ENCODE measurements at regions not wholly inside any gene's neighbourhood (a gene's known extent, or its start where the extent isn't known, plus 50 kb on each side); places are given as distances from the start of the nearest gene placed in this dataset.

GRCh38 chr9:14485366-14485765 is 171.4 kb upstream of the NFIB start:
- no peak for FAIRE-seq
- CTCF ChIA-PET = no interaction called here

DNA sequence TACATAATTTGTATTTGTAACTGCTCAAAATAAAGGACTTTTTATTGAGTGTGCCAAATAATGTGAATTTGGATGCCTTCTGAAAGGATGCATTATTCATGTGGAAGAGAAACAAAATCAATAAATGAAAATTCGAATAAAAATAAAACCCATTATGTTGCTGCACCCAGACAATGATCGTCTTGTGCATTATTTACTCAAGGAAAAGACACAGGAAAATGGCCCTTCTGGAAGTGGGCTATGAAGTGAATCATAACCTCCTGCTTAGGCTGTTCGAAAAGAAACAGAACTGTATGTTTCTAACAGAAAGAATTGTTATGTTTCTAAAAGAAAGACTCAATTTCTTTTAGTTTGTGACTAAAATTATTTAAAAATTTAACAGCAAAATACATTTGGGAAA is 168.9 kb upstream of the NFIB start:
- Histone ChIP-seq H3K27ac (ENCODE audit: insufficient read depth, low read depth, low read length) (peak overlapping the region; percentile 27), H3K9me3 (replicated peaks; ENCODE audit: control insufficient read depth, insufficient read depth, low read length) (no peaks in the 10 kb centered on the region), H4K20me1 (replicated peaks; ENCODE audit: control insufficient read depth, extremely low read depth, insufficient read depth, low read length) (no peaks in the 10 kb centered on the region), H3K9me1 (replicated peaks; ENCODE audit: control insufficient read depth, extremely low read depth, insufficient read depth, low read length) (no peaks in the 10 kb centered on the region), H3K9ac (replicated peaks; ENCODE audit: extremely low read depth, insufficient read depth, low read length) (no peak overlapping the region), H2AFZ (ENCODE audit: low read depth, low read length) (peak overlapping the region; percentile 35), H3K36me3 (ENCODE audit: control insufficient read depth in 2 of 2, extremely low read depth in 1 of 2, insufficient read depth in 2 of 2, low read length in 2 of 2) (no peaks in the 10 kb centered on the region), H3K4me1 (ENCODE audit: control insufficient read depth, extremely low read depth, insufficient read depth, low read length) (peaks cover 22% of the 10 kb centered on the region), H3K4me2 (ENCODE audit: insufficient read depth, low read length) (peak overlapping the region; percentile 82), H3K4me3 (replicated peaks in 1 of 3; ENCODE audit: insufficient read depth in 1 of 3, low read depth in 1 of 3, low read length in 3 of 3) (peak overlapping the region in 1 of 3 experiments; percentile 22), H3K79me2 (ENCODE audit: control insufficient read depth, insufficient read depth, low read length) (no peaks in the 10 kb centered on the region), H3K27me3 (ENCODE audit: control insufficient read depth in 2 of 2, insufficient read depth in 2 of 2, low read length in 2 of 2) (no peaks in the 10 kb centered on the region)
- no peak for TF ChIP-seq POLR2AphosphoS5 (IDR thresholded peaks at IDR 0.05; ENCODE audit: insufficient read depth, low read depth, low read length)
- TF ChIP-seq FOS (IDR thresholded peaks at IDR 0.05; ENCODE audit: borderline replicate concordance, insufficient read depth, low read length) = peak; percentile 64
- DNase-seq (ENCODE audit: low read depth, low spot score) (peak; percentile 50), FAIRE-seq (peak; percentile 82)
- intact Hi-C loops (cut with micrococcal nuclease) (no loop called here), dilution Hi-C loops (cut with MboI; ENCODE audit: extremely low pct_ligation_motif_present, low sequenced_read_pairs) (no loop called here)
- ChIA-PET POLR2A (no interaction called here), CTCF (no interaction called here)
- no TSS peak for BruUV-seq (replicated peaks)

More at GRCh38 chr9:14485366-14485765, 171.4 kb upstream of the NFIB start:
- Histone ChIP-seq H3K27ac (ENCODE audit: insufficient read depth, low read depth, low read length) (no peak overlapping the region), H3K36me3 (ENCODE audit: control insufficient read depth in 2 of 2, extremely low read depth in 1 of 2, insufficient read depth in 2 of 2, low read length in 2 of 2) (no peaks in the 10 kb centered on the region), H3K27me3 (ENCODE audit: control insufficient read depth in 2 of 2, insufficient read depth in 2 of 2, low read length in 2 of 2) (no peaks in the 10 kb centered on the region), H3K79me2 (ENCODE audit: control insufficient read depth, insufficient read depth, low read length) (no peaks in the 10 kb centered on the region), H3K4me2 (ENCODE audit: insufficient read depth, low read length) (no peak overlapping the region), H3K9me1 (replicated peaks; ENCODE audit: control insufficient read depth, extremely low read depth, insufficient read depth, low read length) (no peaks in the 10 kb centered on the region), H3K9ac (replicated peaks; ENCODE audit: extremely low read depth, insufficient read depth, low read length) (no peak overlapping the region), H2AFZ (ENCODE audit: low read depth, low read length) (no peak overlapping the region), H3K9me3 (replicated peaks; ENCODE audit: control insufficient read depth, insufficient read depth, low read length) (no peaks in the 10 kb centered on the region), H3K4me3 (replicated peaks in 1 of 3; ENCODE audit: insufficient read depth in 1 of 3, low read depth in 1 of 3, low read length in 3 of 3) (no peak overlapping the region), H3K4me1 (ENCODE audit: control insufficient read depth, extremely low read depth, insufficient read depth, low read length) (peaks cover 22% of the 10 kb centered on the region), H4K20me1 (replicated peaks; ENCODE audit: control insufficient read depth, extremely low read depth, insufficient read depth, low read length) (no peaks in the 10 kb centered on the region)
- dilution Hi-C loops (cut with MboI; ENCODE audit: extremely low pct_ligation_motif_present, low sequenced_read_pairs) (no loop called here), intact Hi-C loops (cut with micrococcal nuclease) (no loop called here)
- TF ChIP-seq FOS (IDR thresholded peaks at IDR 0.05; ENCODE audit: borderline replicate concordance, insufficient read depth, low read length) = peak; percentile 10
- TF ChIP-seq JUN (IDR thresholded peaks at IDR 0.05; ENCODE audit: borderline replicate concordance, insufficient read depth, insufficient read length, low read depth) = no peak
- no peak for DNase-seq (ENCODE audit: low read depth, low spot score)
- POLR2A ChIA-PET = no interaction called here
- no TSS peak for BruUV-seq (replicated peaks)
